KMS-11 (cell line): ENCODE measurements at regions not wholly inside any gene's neighbourhood (a gene's known extent, or its start where the extent isn't known, plus 50 kb on each side); places are given as distances from the start of the nearest gene placed in this dataset.
"Not testable (repeated sequence)": the region's sequence is repeated elsewhere in the genome, so short reads cannot be mapped to it uniquely, and the experiment has no call there.

Source experiments
- H2AFZ ChIP-seq: fragments of 200-600 bp; sonication (generic); 2 replicates; pipeline ENCODE4 v1.6.1; 2016; ENCODE audit warnings: antibody characterized with exemption, mixed run types, low read depth
- H3K27ac ChIP-seq: fragments of 200-600 bp; sonication (generic); 2 replicates; pipeline ENCODE4 v1.6.1; 2016; ENCODE audit warnings: mild to moderate bottlenecking, mixed run types
- H3K27me3 ChIP-seq: fragments of 200-600 bp; sonication (generic); 2 replicates; pipeline ENCODE4 v1.6.1; 2017; ENCODE audit warnings: mild to moderate bottlenecking, low read depth, mixed run types, moderate library complexity; ENCODE audit not compliant: insufficient read depth
- H3K36me3 ChIP-seq: fragments of 200-600 bp; sonication (generic); 2 replicates; pipeline ENCODE4 v1.6.1; 2017; ENCODE audit warnings: mild to moderate bottlenecking, mixed run types; ENCODE audit not compliant: insufficient read depth
- H3K4me1 ChIP-seq: fragments of 200-600 bp; sonication (generic); 2 replicates; pipeline ENCODE4 v1.6.1; 2016; ENCODE audit warnings: mild to moderate bottlenecking, low read depth, mixed run types; ENCODE audit not compliant: poor library complexity, severe bottlenecking
- H3K4me2 ChIP-seq: fragments of 200-600 bp; sonication (generic); 2 replicates; pipeline ENCODE4 v1.7.0; 2016; ENCODE audit warnings: mild to moderate bottlenecking, mixed run types
- H3K4me3 ChIP-seq: fragments of 200-600 bp; sonication (generic); IDR thresholded peaks from 2 replicates; pipeline ENCODE4 v1.6.1; 2017; ENCODE audit warnings: low read depth, low read length, mixed read lengths; ENCODE audit not compliant: insufficient read depth
- H3K79me2 ChIP-seq: fragments of 200-600 bp; sonication (generic); 2 replicates; pipeline ENCODE4 v1.6.1; 2016; ENCODE audit warnings: low read depth, mixed run types; ENCODE audit not compliant: insufficient read depth
- H3K9ac ChIP-seq: fragments of 200-600 bp; sonication (generic); 2 replicates; pipeline ENCODE4 v1.6.1; 2016; ENCODE audit warnings: mild to moderate bottlenecking, mixed run types
- H4K20me1 ChIP-seq: fragments of 200-600 bp; sonication (generic); 2 replicates; pipeline ENCODE4 v1.6.1; 2016; ENCODE audit warnings: mild to moderate bottlenecking, mixed run types; ENCODE audit not compliant: insufficient read depth
- CTCF ChIP-seq: fragments of 200-600 bp; sonication (generic); conservative IDR thresholded peaks from 2 replicates; pipeline ENCODE4 v1.6.1; 2017; ENCODE audit warnings: low read depth, mild to moderate bottlenecking, antibody characterized with exemption, low read length, moderate library complexity, mixed read lengths

- Histone ChIP-seq H3K79me2 (peaks cover 42% of the 10 kb centered on the region), H3K27ac (no peak overlapping the region), H3K4me1 (peaks cover 13% of the 10 kb centered on the region)
Measured at GRCh38 chr7:131038153-131038552, 289.5 kb upstream of the MKLN1 start.

DNA sequence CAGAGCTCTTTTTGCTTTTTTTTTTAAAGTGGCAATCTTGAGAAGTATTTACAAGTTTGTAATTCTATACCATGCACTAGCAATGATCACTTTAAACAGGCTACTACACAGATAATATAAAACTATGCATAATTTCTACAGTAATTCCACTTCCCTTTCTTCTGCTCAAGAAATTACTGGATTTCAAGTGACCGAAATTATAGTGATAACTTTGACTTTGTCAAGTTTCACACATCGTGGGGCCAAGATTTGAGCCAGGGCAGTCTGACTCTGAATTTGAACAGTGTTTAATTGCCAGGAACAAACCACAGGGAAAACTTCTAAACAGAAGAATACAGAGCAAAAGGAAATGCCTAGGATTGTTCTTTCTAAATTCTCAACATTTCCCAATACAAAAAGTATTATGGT lies 288.3 kb upstream of the MKLN1 start:
- Histone ChIP-seq H4K20me1 (no peaks in the 10 kb centered on the region), H3K27ac (no peak overlapping the region), H3K4me3 (no peak overlapping the region), H3K36me3 (no peaks in the 10 kb centered on the region), H3K9ac (no peak overlapping the region), H2AFZ (no peak overlapping the region), H3K27me3 (no peaks in the 10 kb centered on the region), H3K4me2 (no peak overlapping the region), H3K79me2 (peaks cover 36% of the 10 kb centered on the region), H3K4me1 (peaks cover 13% of the 10 kb centered on the region)
- TF ChIP-seq CTCF: no peak

More at GRCh38 chr7:131038153-131038552, 289.5 kb upstream of the MKLN1 start:
- no peak overlapping the region for H3K4me3 ChIP-seq
- no peak overlapping the region for H2AFZ ChIP-seq
- H3K27me3 ChIP-seq: no peaks in the 10 kb centered on the region
- no peak overlapping the region for H3K4me2 ChIP-seq
- no peak for TF ChIP-seq CTCF
- no peaks in the 10 kb centered on the region for H3K36me3 ChIP-seq
- no peak overlapping the region for H3K9ac ChIP-seq
- H4K20me1 ChIP-seq: no peaks in the 10 kb centered on the region

DNA sequence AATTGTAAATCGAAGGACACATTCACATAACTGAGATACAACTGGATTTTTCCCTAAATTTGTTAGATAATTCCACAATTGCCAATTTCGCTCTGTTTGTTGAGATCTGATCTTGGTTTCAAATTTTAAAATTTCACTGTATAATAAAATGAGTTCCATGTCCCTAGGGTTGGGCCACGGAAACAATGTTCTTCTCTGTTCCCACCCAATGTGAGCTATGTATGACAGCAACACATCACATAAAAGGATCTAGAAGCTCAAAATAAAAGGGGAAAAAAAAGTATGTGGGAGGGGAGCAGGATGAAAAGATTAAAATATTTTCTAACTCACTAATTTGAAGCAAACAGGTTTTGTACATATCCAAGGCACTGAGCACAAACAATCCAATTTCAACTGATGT lies 287.8 kb upstream of the MKLN1 start:
- Histone ChIP-seq H3K4me2 (no peak overlapping the region), H3K27me3 (no peaks in the 10 kb centered on the region), H3K27ac (no peak overlapping the region), H3K79me2 (peaks cover 31% of the 10 kb centered on the region), H3K9ac (no peak overlapping the region), H2AFZ (no peak overlapping the region), H4K20me1 (no peaks in the 10 kb centered on the region), H3K36me3 (no peaks in the 10 kb centered on the region), H3K4me1 (peaks cover 13% of the 10 kb centered on the region), H3K4me3 (no peak overlapping the region)
- TF ChIP-seq CTCF: no peak

- Histone ChIP-seq H3K27ac (no peak overlapping the region), H3K36me3 (no peaks in the 10 kb centered on the region), H3K4me3 (no peak overlapping the region), H3K79me2 (peaks cover 33% of the 10 kb centered on the region), H3K4me1 (peaks cover 10% of the 10 kb centered on the region), H3K27me3 (no peaks in the 10 kb centered on the region), H3K4me2 (no peak overlapping the region), H2AFZ (no peak overlapping the region), H3K9ac (no peak overlapping the region), H4K20me1 (no peaks in the 10 kb centered on the region; the same call in 1 of the 2 replicates)
- TF ChIP-seq CTCF: peak; percentile 98
Measured at GRCh38 chr7:131040467-131040932, 287.2 kb upstream of the MKLN1 start.

GRCh38 chr7:131041012-131041695 lies 286.5 kb upstream of the MKLN1 start:
- not testable (repeated sequence) for H3K36me3 ChIP-seq

More at GRCh38 chr7:131041012-131041695, 286.5 kb upstream of the MKLN1 start:
- not testable (repeated sequence) for H3K27ac ChIP-seq, H3K4me2 ChIP-seq, H2AFZ ChIP-seq, H3K4me3 ChIP-seq, H3K9ac ChIP-seq, H4K20me1 ChIP-seq, H3K27me3 ChIP-seq
- Histone ChIP-seq H3K79me2 (peaks cover 33% of the 10 kb centered on the region), H3K4me1 (peaks cover 10% of the 10 kb centered on the region)
